Activated CD4-positive, alpha-beta T cell treated with anti-CD3 and anti-CD28 coated beads for 48 hours (primary cell): ENCODE measurements at regions not wholly inside any gene's neighbourhood (a gene's known extent, or its start where the extent isn't known, plus 50 kb on each side); places are given as distances from the start of the nearest gene placed in this dataset.

Source experiments
- DNase-seq: peaks from one replicate; pipeline ENCODE4 v3.0.0-alpha.2; 2020

- no peak for DNase-seq
Measured at GRCh38 chr1:182114627-182115023, 53.1 kb upstream of the ZNF648 start.

DNA sequence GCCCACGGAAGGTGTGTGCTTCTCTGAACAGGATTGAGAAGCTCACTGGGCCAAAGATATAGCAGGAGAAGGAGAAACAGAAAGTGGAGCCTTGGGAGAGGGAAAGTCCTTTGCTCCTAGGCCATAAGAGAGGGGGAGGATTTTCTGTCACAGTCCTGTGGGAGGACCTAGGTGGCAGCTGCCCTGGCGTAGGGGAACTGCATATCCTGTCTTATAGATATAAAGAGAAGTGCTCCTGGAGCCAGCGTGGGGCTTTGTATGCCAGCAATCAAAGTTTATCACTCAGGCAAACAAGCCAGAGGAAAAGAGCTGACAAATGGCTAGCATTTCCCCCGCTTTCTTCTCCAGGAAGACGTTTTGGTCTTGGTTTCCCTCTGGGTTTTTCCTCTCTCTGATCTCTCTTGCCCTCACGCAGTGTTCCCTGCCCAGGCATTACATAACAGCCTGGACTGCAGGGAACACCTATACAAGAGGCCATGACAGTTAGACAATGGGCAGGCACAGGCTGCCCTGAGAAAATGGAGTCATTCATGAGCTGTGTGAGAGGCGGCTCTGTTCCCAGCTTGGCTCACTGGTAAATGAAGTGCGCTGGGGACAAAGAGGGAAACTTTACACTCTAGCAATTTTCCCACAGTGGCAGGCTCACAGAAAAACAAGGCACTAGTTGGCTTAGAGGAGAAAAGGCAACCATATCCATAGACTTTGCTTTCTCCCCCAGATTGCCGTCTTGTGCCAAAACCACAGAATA lies 52.5 kb upstream of the ZNF648 start:
- DNase-seq = no peak

- no peak for DNase-seq
Measured at GRCh38 chr1:182111496-182111895, 50.0 kb upstream of the ZNF648 start.
